Keratinocyte (primary cell): ENCODE measurements at regions not wholly inside any gene's neighbourhood (a gene's known extent, or its start where the extent isn't known, plus 50 kb on each side); places are given as distances from the start of the nearest gene placed in this dataset.

Source experiments
- DNase-seq: peaks from one replicate; pipeline ENCODE4 v3.0.0-alpha.2; 2011; ENCODE audit warnings: low read depth, missing footprints, low spot score
- FAIRE-seq: peaks from 2 replicates; lab custom pipeline; 2011; peaks lifted over from hg19 to GRCh38; lab: Jason Lieb, UNC
- H2AFZ ChIP-seq: 2 replicates; pipeline ENCODE4 v1.6.0; 2012; ENCODE audit warnings: low read length, control low read depth, inconsistent platforms; ENCODE audit not compliant: control insufficient read depth
- H3K27ac ChIP-seq: 2 replicates; pipeline ENCODE4 v1.5.1; 2011; ENCODE audit warnings: low read length; ENCODE audit not compliant: control insufficient read depth, insufficient read depth
- H3K27me3 ChIP-seq: 3 replicates; pipeline ENCODE4 v1.6.0; 2011; ENCODE audit warnings: low read length; ENCODE audit not compliant: control insufficient read depth, insufficient read depth; ENCODE audit errors: extremely low read depth
- H3K36me3 ChIP-seq, 2 experiments: 2 replicates in 1 of 2; 3 replicates in 1 of 2; pipeline ENCODE4 v1.5.1; 2011; ENCODE audit warnings: low read length in 2 of 2, mild to moderate bottlenecking in 1 of 2; ENCODE audit not compliant: control insufficient read depth in 2 of 2, insufficient read depth in 2 of 2; ENCODE audit errors: extremely low read depth in 1 of 2
- H3K4me1 ChIP-seq: 3 replicates; pipeline ENCODE4 v1.5.1; 2011; ENCODE audit warnings: low read length; ENCODE audit not compliant: control insufficient read depth, insufficient read depth; ENCODE audit errors: extremely low read depth
- H3K4me2 ChIP-seq: 3 replicates; pipeline ENCODE4 v1.6.0; 2011; ENCODE audit warnings: low read depth, low read length; ENCODE audit not compliant: control insufficient read depth, insufficient read depth; ENCODE audit errors: extremely low read depth
- H3K4me3 ChIP-seq, 3 experiments: fragments of 200-600 bp in 1 of 3; sonication (generic) in 1 of 3; 2 replicates in 2 of 3; 3 replicates in 1 of 3; pipeline ENCODE4 v1.5.1; 2011 to 2016; ENCODE audit warnings: low read length in 3 of 3, mild to moderate bottlenecking in 3 of 3, control low read depth in 2 of 3, inconsistent platforms in 1 of 3, low read depth in 1 of 3, mixed read lengths in 1 of 3, mixed run types in 1 of 3, moderate library complexity in 1 of 3; ENCODE audit not compliant: control insufficient read depth in 2 of 3, insufficient read depth in 2 of 3; ENCODE audit errors: extremely low read depth in 1 of 3
- H3K79me2 ChIP-seq: 2 replicates; pipeline ENCODE4 v1.6.0; 2012; ENCODE audit warnings: low read length; ENCODE audit not compliant: control insufficient read depth, insufficient read depth
- H3K9ac ChIP-seq: 3 replicates; pipeline ENCODE4 v1.6.0; 2011; ENCODE audit warnings: low read length; ENCODE audit not compliant: control insufficient read depth, insufficient read depth; ENCODE audit errors: extremely low read depth
- H3K9me1 ChIP-seq: 3 replicates; pipeline ENCODE4 v1.6.0; 2011; ENCODE audit warnings: low read length; ENCODE audit not compliant: control insufficient read depth, insufficient read depth; ENCODE audit errors: extremely low read depth
- H3K9me3 ChIP-seq: 2 replicates; pipeline ENCODE4 v1.5.1; 2012; ENCODE audit warnings: low read depth, low read length; ENCODE audit not compliant: control insufficient read depth
- H4K20me1 ChIP-seq: 3 replicates; pipeline ENCODE4 v1.6.0; 2011; ENCODE audit warnings: low read length; ENCODE audit not compliant: control insufficient read depth, insufficient read depth; ENCODE audit errors: extremely low read depth
- EZH2 ChIP-seq: IDR thresholded peaks from one replicate; pipeline ENCODE4 v1.6.1; 2012; ENCODE audit warnings: inconsistent platforms, mild to moderate bottlenecking, low read length, moderate library complexity
- dilution Hi-C: fragments of 300-500 bp; cut with MboI; formaldehyde crosslinking; loops from one replicate; pipeline ENCODE4 v1.7.0; 2020; ENCODE audit warnings: low sequenced_read_pairs; ENCODE audit not compliant: extremely low pct_ligation_motif_present
- TF ChIP-seq, protein P1 (sequence below), 3 experiments: IDR thresholded peaks in 1 of 3; conservative IDR thresholded peaks in 1 of 3; optimal IDR thresholded peaks in 1 of 3; 2 replicates in 2 of 3; 3 replicates in 1 of 3; pipeline versions ENCODE3 to v1.5.1; 2011; ENCODE audit warnings: low read length in 3 of 3, mild to moderate bottlenecking in 3 of 3, moderate library complexity in 2 of 3, control low read depth in 1 of 3, inconsistent platforms in 1 of 3; ENCODE audit not compliant: insufficient read depth in 2 of 3; ENCODE audit errors: extremely low read depth in 1 of 3

DNA sequence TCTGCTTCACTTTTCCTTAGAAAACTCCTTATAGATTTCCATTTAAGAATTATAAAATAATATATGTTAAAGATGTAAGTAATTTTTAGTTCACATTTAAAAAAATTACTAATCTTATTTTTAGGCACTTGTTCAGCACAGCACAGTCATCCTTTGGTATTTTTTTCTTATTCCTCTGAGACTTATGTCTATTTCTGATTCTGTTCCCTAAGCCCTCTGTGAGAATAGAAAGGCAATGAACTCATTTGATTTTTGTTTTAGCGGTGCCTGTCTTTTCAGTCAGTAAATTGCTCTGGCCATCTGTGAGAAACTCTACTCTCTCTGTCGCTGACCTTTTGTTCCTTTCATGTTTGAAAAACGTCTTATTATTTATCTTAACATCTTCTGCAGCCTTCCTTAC lies 168.1 kb downstream of the PCDH17 start:
- dilution Hi-C loops: no loop called here
- Histone ChIP-seq H2AFZ (no peak overlapping the region), H3K9me3 (no peaks in the 10 kb centered on the region), H3K4me1 (no peaks in the 10 kb centered on the region), H3K9me1 (no peaks in the 10 kb centered on the region), H3K79me2 (no peaks in the 10 kb centered on the region), H3K27me3 (no peaks in the 10 kb centered on the region), H3K36me3 (no peaks in the 10 kb centered on the region), H4K20me1 (no peaks in the 10 kb centered on the region), H3K27ac (no peak overlapping the region), H3K4me3 (no peak overlapping the region), H3K4me2 (no peak overlapping the region), H3K9ac (no peak overlapping the region)
- DNase-seq (no peak), FAIRE-seq (no peak)
- TF ChIP-seq, protein P1, sequence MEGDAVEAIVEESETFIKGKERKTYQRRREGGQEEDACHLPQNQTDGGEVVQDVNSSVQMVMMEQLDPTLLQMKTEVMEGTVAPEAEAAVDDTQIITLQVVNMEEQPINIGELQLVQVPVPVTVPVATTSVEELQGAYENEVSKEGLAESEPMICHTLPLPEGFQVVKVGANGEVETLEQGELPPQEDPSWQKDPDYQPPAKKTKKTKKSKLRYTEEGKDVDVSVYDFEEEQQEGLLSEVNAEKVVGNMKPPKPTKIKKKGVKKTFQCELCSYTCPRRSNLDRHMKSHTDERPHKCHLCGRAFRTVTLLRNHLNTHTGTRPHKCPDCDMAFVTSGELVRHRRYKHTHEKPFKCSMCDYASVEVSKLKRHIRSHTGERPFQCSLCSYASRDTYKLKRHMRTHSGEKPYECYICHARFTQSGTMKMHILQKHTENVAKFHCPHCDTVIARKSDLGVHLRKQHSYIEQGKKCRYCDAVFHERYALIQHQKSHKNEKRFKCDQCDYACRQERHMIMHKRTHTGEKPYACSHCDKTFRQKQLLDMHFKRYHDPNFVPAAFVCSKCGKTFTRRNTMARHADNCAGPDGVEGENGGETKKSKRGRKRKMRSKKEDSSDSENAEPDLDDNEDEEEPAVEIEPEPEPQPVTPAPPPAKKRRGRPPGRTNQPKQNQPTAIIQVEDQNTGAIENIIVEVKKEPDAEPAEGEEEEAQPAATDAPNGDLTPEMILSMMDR (optimal IDR thresholded peaks at IDR 0.05 in 1 of 3, IDR thresholded peaks at IDR 0.05 in 1 of 3, conservative IDR thresholded peaks at IDR 0.05 in 1 of 3; ENCODE audit: extremely low read depth in 1 of 3, insufficient read depth in 2 of 3, low read length in 3 of 3): no peak
- no peak for TF ChIP-seq EZH2

DNA sequence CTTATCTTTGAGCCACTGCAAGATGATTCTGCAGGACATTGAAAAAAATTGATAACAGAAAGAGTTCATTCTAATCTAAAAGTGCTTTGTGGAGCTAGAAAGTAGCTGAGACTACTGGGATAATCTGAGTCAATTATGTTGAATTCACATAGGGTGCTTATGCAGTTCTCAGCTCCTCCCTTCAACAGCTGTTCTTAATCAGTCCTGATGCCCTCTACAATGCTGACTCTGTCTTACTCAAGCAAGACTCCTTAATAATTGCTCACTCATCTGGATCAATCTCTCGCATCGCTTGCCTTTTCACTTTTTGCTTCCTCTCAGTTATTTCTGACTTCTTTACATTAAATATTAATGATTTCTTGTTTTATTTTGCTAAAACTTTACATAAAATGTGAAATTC lies 182.1 kb downstream of the PCDH17 start:
- no peak for FAIRE-seq
- Histone ChIP-seq H3K9me3 (no peaks in the 10 kb centered on the region), H3K4me3 (no peak overlapping the region), H3K9me1 (no peaks in the 10 kb centered on the region), H3K9ac (no peak overlapping the region), H4K20me1 (no peaks in the 10 kb centered on the region), H3K4me2 (no peak overlapping the region), H2AFZ (no peak overlapping the region), H3K27ac (no peak overlapping the region), H3K4me1 (no peaks in the 10 kb centered on the region), H3K36me3 (no peaks in the 10 kb centered on the region), H3K79me2 (no peaks in the 10 kb centered on the region), H3K27me3 (no peaks in the 10 kb centered on the region)
- dilution Hi-C loops: no loop called here
- no peak for DNase-seq
- TF ChIP-seq, protein P1 (optimal IDR thresholded peaks at IDR 0.05 in 1 of 3, IDR thresholded peaks at IDR 0.05 in 1 of 3, conservative IDR thresholded peaks at IDR 0.05 in 1 of 3; ENCODE audit: extremely low read depth in 1 of 3, insufficient read depth in 2 of 3, low read length in 3 of 3): no peak
- TF ChIP-seq EZH2: no peak
